Stimulated activated CD8-positive, alpha-beta memory T cell treated with anti-CD3 and anti-CD28 coated beads, Interleukin-2, amount 100 ng/mL, for 1 hour (primary cell): ENCODE measurements at regions not wholly inside any gene's neighbourhood (a gene's known extent, or its start where the extent isn't known, plus 50 kb on each side); places are given as distances from the start of the nearest gene placed in this dataset.
"Not testable (repeated sequence)": the region's sequence is repeated elsewhere in the genome, so short reads cannot be mapped to it uniquely, and the experiment has no call there.

ENCODE experiments used
- DNase-seq, 2 donors: peaks; one replicate each; pipeline ENCODE4 v3.0.0-alpha.2; 2020; ENCODE audit warnings: low read depth in 2 of 2

- DNase-seq, result no peak
These were observed 53.4 kb downstream of the HES1 start for GRCh38 chr3:194189243-194189791.

DNA sequence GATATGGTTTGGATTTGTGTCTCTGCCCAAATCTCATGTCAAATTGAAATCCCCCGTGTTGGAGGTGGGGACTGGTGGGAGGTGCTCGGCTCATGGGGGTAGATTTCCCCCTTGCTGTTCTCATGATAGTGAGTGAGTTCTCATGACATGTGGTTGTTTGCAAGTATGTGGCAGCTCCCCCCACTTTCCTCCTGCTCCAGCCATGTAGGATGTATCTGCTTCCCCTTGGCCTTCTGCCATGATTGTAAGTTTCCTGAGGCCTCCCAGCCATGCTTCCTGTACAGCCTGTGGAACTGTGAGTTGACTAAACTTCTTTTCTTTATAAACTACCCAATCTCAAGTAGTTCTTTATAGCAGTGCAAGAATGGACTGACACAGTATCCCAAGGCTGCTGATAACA, 55.9 kb downstream of the HES1 start:
- not testable (repeated sequence) for DNase-seq

GRCh38 chr3:194194051-194194756, 58.3 kb downstream of the HES1 start:
- DNase-seq, result no peak

DNA sequence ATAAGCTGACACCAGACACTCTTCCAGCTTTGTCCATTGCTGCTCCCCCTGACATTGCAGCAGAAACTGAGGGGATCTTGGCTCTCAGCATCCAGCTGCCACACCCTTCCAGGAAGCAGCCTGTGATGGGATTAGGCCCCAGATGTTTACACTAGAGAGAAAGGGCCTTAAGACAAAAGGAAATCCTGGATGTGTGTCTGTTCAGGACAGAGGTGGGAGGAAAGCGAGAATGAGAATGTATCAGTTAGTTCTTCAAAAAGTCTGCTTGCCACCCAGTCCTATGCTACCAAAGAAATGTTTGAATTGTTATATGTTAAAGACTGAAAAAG, 58.8 kb downstream of the HES1 start:
- DNase-seq, result no peak

DNA sequence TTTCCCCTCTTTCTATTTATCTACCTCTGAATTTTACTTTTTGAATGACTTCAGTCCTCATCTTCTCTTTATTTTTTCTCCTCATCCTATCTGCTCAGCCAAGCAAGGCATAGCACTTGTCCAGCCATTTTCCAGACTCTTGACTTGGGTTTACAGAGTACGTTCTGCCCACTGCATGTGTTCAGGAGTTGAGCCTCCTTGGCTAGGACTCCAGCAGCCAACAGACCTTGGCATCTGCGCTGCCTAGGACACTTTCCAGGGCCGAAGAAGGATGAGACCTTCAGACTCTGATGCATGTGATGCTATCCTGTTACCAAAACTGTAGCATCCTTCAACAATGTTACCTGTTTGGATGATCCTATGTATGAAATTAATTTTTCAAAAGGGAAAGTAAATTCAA, 59.7 kb downstream of the HES1 start:
- DNase-seq, result no peak

DNA sequence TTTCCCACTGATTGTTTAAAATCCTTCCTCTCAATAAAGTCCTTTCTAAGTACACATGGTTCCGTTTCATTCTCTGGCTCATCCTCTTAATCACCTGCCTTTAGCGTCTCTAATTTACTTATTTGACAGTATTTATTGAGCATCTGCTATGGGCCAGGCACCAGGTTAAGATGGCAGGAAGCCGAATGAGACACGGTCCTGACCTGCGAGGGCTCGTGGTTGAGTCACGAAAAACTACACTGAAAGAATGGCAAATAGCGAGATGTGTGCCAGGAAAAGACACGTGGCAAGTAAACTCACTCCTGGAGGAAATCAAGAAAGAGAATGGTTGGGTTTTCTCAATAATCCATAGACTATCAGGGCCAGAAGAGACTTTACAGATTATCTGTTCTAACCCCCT, 60.9 kb downstream of the HES1 start:
- no peak for DNase-seq

GRCh38 chr3:194197396-194197960, 61.5 kb downstream of the HES1 start:
- DNase-seq, result no peak

DNA sequence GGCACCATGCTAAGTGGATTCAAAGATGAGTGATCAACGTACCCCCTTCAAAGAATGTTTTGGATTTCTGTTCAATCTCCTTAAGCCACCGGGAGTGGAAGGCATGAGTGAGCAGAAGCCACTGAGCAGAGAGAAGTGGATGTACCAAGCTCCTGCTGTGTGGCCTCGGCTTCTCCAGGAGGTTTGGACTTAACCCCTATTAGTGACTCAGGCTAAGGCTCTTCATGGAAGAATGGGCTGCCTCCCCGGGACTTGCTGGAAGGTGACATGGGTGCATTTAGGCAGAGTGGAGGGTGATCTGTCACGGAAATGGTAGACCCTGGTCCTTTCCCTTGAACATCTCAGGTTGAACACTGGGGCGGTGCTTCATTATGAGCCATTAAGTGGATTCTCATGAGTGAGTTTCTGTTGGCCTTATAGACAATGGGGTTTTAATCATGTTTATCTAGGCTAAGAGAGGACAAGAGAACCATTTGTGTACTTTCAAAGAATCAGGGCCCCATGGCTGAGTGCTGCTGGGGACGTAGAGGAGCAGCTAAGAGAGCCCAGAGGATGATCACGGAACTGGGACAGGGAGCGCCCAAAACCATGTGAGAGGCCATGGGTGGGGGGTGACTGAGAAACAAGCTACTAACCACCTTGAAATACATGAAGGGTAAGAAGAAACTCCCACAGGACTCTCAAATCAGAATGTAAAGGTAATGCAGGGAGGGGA, 62.2 kb downstream of the HES1 start:
- no peak for DNase-seq

DNA sequence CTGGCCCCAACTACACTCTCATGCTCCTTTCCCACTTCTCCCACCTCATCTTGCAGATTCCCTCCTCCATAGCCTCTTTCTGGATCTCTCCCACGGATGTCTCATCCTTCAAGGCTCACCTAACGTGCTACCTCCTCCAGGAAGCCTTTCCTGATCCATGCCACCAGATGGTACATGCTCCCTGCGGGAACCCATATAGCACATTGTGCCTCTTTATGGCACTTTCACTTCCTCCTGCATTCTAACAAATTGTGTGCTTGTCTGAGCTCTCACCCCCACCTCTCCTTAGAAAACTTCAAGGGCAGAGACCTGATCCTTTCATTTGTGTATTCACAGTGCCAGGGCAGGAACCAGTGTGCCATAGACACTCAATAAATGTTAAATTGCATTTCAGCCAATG, 63.0 kb downstream of the HES1 start:
- no peak for DNase-seq

GRCh38 chr3:194200422-194201081, 64.6 kb downstream of the HES1 start:
- no peak for DNase-seq

- DNase-seq, result no peak
These were observed 66.2 kb downstream of the HES1 start for GRCh38 chr3:194201953-194202666.

DNA sequence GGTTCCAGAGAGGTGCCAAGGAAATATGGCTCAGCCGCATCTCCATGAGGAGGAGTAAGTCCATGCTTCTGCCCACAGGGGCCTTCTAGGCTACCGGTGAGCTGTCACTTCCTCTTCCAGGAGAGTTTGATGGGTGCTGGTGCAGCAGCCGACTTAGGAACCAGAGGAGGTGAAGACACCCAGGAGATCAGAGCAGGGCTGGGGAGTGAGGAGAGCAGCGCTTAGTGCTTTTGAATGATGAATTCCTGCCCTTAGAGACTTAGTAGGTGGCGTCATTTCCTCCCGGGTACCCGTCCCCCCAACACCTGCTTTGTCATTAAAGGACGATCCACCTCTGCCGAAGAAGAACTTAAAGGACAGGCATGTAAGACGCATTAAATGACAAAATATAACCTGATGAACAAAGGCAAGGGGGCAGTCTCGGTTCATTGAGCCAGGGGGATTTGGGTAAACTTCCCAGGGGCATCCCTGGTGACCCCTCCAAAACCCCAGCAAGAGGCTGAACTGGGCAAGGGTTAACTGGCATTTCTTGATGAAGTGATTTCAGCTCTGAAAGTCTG, 67.6 kb downstream of the HES1 start:
- DNase-seq, result no peak

DNA sequence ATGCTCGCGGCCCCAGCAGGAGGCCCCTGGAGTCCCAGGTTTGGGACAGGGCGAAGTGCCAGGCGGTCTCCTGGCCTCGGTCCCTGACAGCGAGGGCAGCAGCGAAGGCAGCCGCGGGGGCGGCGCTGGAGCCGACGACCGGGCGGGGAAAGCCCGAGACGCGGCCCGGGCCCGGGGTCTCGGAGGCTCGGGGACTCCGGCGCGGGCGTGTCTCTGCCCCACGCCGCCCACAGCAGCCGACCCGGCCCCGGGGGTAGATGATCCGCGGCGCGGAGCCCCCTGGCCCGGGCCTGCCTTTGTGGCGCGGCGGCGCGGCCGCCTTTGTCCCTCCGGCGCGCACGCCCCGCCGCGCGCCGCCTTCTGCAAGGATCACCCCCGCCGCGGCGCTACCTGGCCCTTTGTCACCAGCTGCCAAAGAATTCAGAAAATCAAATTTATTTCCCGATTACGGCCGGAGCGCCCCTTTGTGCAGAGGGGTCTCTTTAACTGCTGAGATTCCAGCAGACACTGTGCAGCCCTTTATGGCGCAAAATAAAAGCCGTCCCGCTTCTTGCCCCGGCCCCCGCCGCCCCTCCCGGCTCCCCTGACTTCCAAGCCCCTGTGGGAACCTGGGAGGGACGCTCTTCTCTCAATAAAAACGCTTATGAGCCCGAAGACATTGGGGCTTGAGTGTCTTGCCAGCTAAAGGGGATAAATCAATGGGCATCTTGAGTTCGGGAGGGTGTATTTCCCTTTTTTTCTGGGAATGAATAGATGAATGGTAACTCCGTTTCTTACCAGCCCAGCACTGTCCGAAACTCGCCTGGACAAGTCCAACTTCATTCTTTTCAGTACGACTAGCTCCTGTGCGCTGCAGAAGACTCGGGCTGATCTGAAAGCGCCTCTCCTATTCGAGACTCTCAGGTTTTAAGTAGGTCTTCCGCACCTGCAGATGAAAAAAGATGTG, 68.4 kb downstream of the HES1 start:
- DNase-seq, result no peak

DNA sequence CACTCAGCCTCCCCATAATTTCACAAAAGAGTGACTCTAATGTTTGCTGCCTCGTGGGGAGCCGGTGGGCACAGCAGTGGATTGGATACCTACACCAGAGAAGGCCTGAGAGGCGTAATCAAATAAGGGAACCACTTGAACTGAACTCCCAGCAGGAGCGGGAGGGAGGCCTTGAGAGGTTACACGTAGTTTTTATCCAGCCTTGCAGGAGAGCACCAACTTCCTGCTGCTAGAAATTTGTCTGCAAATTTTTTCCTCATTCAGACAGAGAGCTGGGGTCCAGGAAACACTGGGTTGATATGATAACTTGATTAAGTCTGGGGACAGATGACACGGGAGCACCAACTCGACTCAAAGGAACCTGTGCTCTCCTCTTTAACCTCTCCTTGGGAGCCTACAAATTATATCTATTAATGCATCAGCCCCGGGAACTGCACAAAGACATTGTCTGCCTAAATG, 69.8 kb downstream of the HES1 start:
- DNase-seq, result no peak

- no peak for DNase-seq
These were observed 70.4 kb downstream of the HES1 start for GRCh38 chr3:194206320-194206719.

- DNase-seq, result no peak
These were observed 72.8 kb downstream of the HES1 start for GRCh38 chr3:194208709-194209108.

GRCh38 chr3:194212161-194212844, 76.4 kb downstream of the HES1 start:
- DNase-seq, result no peak

DNA sequence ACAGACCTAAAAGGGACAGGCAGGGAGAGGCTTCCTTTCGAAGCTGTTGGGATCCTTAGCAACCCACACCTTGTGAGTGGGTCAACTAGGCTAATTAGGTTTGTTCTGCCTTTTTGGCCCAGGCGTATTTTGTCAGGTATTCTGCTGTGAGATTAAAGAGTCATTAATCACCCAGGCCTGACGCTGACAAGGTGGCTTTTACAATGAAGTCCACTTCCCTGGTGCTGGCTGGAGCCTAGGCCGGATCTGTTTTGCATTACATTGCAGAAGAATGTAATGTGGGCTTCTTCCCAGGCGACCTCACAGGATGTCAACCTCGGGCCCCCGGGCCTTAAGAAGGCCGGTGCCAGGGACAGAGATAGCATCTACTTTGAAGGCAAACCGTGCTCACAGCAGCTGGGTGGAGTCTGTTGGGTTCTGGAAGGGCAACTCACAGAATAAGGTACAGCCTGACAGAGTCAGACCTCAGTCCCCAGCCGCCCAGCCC, 76.9 kb downstream of the HES1 start:
- DNase-seq, result no peak

- no peak for DNase-seq
These were observed 79.4 kb downstream of the HES1 start for GRCh38 chr3:194215392-194215791.
